HEK293T (cell line): ENCODE measurements at regions not wholly inside any gene's neighbourhood (a gene's known extent, or its start where the extent isn't known, plus 50 kb on each side); places are given as distances from the start of the nearest gene placed in this dataset.

ENCODE experiments used
- BHLHE40 ChIP-seq: fragments of 450-650 bp; IDR thresholded peaks from 2 replicates; pipeline ENCODE4 v1.6.1; 2016; ENCODE audit warnings: mild to moderate bottlenecking, moderate library complexity, borderline replicate concordance
- FOXM1 ChIP-seq: fragments of 450-650 bp; IDR thresholded peaks from 2 replicates; pipeline ENCODE4 v1.6.1; 2017; ENCODE audit warnings: mild to moderate bottlenecking, borderline replicate concordance
- LEF1 ChIP-seq: fragments of 450-650 bp; IDR thresholded peaks from 2 replicates; pipeline ENCODE4 v1.6.1; 2017; ENCODE audit warnings: mild to moderate bottlenecking, borderline replicate concordance

DNA sequence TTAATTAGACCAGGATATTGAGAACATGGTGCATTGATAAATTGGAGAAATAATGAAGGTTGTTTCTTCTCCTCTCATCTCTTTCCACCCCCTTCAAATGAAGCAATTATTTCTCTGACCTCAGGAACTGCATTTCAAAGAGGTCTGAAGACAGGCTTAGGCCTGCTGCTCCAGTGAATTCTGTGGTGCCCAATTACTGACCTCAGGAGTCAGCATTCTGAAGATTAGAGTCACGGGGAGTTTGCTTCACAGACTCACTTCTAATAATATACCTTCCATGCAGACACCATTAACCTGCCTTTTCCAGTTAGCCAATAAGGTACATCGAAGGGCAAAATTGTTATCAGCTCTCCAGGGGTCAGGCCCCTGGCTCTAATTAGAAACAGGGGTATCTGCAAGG, 270.9 kb downstream of the GAS1 start:
- TF ChIP-seq FOXM1: no peak
- no peak for TF ChIP-seq BHLHE40
- no peak for TF ChIP-seq LEF1
